Prostate gland (tissue), 2 donors: ENCODE measurements at regions not wholly inside any gene's neighbourhood (a gene's known extent, or its start where the extent isn't known, plus 50 kb on each side); places are given as distances from the start of the nearest gene placed in this dataset.
"Not testable (repeated sequence)": the region's sequence is repeated elsewhere in the genome, so short reads cannot be mapped to it uniquely, and the experiment has no call there.

Experiments
- CTCF ChIP-seq, 4 experiments: fragments of 200-600 bp in 2 of 4; fragments of 450-650 bp in 2 of 4; sonication (generic) in 2 of 4; IDR thresholded peaks; 1 replicate in 3 of 4; 2 replicates in 1 of 4; pipeline ENCODE4 v1.5.1; 2016 to 2019; ENCODE audit warnings: antibody characterized with exemption in 4 of 4, mild to moderate bottlenecking in 2 of 4, moderate library complexity in 2 of 4
- POLR2A ChIP-seq: fragments of 450-650 bp; IDR thresholded peaks from one replicate; pipeline ENCODE4 v1.6.1; 2016; ENCODE audit warnings: antibody characterized with exemption, mild to moderate bottlenecking
- POLR2AphosphoS5 ChIP-seq: sonication (generic); formaldehyde crosslinking; IDR thresholded peaks from one replicate; pipeline ENCODE4 v1.6.1; 2017; ENCODE audit warnings: antibody characterized with exemption

GRCh38 chrX:131696989-131697388 is 153.1 kb downstream of the OR13H1 start:
- TF ChIP-seq POLR2A; CTCF (IDR thresholded peaks at IDR 0.05); POLR2AphosphoS5: not testable (repeated sequence)
